ENCODE measurements at regions not wholly inside any gene's neighbourhood (a gene's known extent, or its start where the extent isn't known, plus 50 kb on each side); places are given as distances from the start of the nearest gene placed in this dataset.

DNA sequence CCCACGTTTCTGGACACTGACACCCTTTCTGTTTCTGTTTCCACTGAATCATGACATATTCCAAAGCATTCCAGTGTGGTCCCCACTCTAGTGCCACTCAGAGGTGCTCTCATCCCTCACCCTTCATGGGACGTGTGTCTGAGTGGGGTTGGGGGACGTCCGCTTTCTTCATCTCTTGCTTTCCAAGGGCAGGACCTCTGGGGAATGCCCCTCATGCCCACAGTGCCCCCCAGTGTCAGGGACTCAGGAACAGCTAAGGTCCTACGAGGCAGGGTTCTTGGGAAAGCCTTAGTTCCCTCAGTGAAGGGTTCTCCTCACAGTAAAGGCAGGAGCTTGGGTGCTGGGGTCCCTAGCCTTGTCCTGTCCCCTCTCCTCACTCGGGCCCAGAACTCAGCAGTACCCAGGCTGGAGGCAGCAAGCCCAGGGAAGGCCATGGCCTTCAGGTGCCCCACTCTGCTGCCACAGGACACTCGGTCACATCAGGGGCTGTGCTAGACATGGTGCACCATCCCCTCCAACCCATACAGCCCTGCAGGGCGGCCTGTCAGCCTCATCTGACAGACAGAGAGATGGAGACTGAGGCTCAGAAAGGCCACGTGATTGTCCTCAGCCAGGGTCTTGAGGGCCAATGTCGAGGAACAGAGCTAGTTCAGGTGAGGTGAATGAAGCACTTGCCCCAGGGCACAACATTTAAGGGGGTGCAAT, 261.0 kb downstream of the TLE3 start:
- H3K4me1 ChIP-seq (ENCODE audit: control insufficient read depth in 5 of 5, insufficient read depth in 5 of 5, low read length in 5 of 5) = peaks cover 0 to 3% (median 0%) of the 10 kb centered on the region in 5 donors
- H3K27me3 ChIP-seq (ENCODE audit: control insufficient read depth in 5 of 5, insufficient read depth in 4 of 5, low read length in 5 of 5) = peaks cover 0 to 3% (median 3%) of the 10 kb centered on the region in 5 donors
- H3K9ac ChIP-seq (ENCODE audit: low read length in 5 of 5) = no peak overlapping the region
- H3K4me3 ChIP-seq (ENCODE audit: low read depth in 1 of 5, low read length in 5 of 5) = no peak overlapping the region
- no peaks in the 10 kb centered on the region for H3K36me3 ChIP-seq (ENCODE audit: control insufficient read depth in 5 of 5, insufficient read depth in 5 of 5, low read length in 5 of 5)
- H3K27ac ChIP-seq (ENCODE audit: low read depth, low read length) = no peak overlapping the region
- no peaks in the 10 kb centered on the region for H3K9me3 ChIP-seq (ENCODE audit: control insufficient read depth in 5 of 5, low read length in 5 of 5)

DNA sequence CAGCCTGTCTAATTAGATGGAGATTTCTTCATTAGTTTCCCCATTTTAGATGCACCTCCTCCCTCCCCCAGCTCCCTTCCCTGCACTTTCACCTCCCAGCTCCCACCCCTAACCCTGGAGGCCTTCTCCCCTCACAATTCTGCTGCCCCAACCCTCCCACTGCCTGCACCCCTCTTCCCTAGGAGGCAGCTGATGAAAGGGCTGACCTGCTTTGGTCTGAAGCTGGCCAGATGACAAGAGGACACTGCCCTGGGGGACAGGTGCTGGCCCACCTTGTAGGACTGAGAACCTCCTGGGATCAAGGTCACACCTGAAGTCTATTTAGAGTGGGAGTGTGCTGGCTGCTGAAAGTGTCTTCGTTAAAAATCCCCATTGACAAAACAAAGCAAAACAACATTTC, 259.4 kb downstream of the TLE3 start:
- Histone ChIP-seq H3K27ac (ENCODE audit: low read depth, low read length) (no peak overlapping the region), H3K36me3 (ENCODE audit: control insufficient read depth in 5 of 5, insufficient read depth in 5 of 5, low read length in 5 of 5) (no peaks in the 10 kb centered on the region), H3K4me3 (ENCODE audit: low read depth in 1 of 5, low read length in 5 of 5) (no peak overlapping the region), H3K27me3 (ENCODE audit: control insufficient read depth in 5 of 5, insufficient read depth in 4 of 5, low read length in 5 of 5) (peaks cover 3 to 13% (median 6%) of the 10 kb centered on the region in 5 donors), H3K4me1 (ENCODE audit: control insufficient read depth in 5 of 5, insufficient read depth in 5 of 5, low read length in 5 of 5) (peaks cover 0 to 3% (median 0%) of the 10 kb centered on the region in 5 donors), H3K9ac (ENCODE audit: low read length in 5 of 5) (no peak overlapping the region), H3K9me3 (ENCODE audit: control insufficient read depth in 5 of 5, low read length in 5 of 5) (no peaks in the 10 kb centered on the region)

DNA sequence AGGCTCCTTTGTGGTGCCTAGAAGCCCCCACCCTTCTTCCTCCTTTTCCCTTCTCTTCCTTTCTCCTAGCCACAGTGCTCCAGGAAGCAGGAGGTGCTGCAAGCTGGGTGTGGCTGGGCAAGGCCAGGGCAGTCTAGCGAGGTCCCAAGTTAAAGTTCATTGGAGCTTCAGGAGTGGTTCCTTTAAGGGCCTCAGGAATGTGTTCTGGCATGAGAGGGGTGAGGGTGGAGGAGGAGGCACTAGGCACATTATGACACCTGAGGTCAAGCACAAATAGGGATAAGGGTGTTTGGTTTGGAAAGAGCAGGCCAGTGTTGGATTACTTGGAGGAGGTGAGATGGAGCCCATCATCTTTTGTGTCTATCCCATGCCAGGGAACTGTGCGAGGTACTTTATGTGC, 258.7 kb downstream of the TLE3 start:
- Histone ChIP-seq H3K27me3 (ENCODE audit: control insufficient read depth in 5 of 5, insufficient read depth in 4 of 5, low read length in 5 of 5) (peaks cover 6 to 14% (median 6%) of the 10 kb centered on the region in 5 donors), H3K9ac (ENCODE audit: low read length in 5 of 5) (no peak overlapping the region), H3K9me3 (ENCODE audit: control insufficient read depth in 5 of 5, low read length in 5 of 5) (no peaks in the 10 kb centered on the region), H3K36me3 (ENCODE audit: control insufficient read depth in 5 of 5, insufficient read depth in 5 of 5, low read length in 5 of 5) (no peaks in the 10 kb centered on the region), H3K4me1 (ENCODE audit: control insufficient read depth in 5 of 5, insufficient read depth in 5 of 5, low read length in 5 of 5) (peaks cover 0 to 3% (median 0%) of the 10 kb centered on the region in 5 donors), H3K27ac (ENCODE audit: low read depth, low read length) (no peak overlapping the region), H3K4me3 (ENCODE audit: low read depth in 1 of 5, low read length in 5 of 5) (no peak overlapping the region)

DNA sequence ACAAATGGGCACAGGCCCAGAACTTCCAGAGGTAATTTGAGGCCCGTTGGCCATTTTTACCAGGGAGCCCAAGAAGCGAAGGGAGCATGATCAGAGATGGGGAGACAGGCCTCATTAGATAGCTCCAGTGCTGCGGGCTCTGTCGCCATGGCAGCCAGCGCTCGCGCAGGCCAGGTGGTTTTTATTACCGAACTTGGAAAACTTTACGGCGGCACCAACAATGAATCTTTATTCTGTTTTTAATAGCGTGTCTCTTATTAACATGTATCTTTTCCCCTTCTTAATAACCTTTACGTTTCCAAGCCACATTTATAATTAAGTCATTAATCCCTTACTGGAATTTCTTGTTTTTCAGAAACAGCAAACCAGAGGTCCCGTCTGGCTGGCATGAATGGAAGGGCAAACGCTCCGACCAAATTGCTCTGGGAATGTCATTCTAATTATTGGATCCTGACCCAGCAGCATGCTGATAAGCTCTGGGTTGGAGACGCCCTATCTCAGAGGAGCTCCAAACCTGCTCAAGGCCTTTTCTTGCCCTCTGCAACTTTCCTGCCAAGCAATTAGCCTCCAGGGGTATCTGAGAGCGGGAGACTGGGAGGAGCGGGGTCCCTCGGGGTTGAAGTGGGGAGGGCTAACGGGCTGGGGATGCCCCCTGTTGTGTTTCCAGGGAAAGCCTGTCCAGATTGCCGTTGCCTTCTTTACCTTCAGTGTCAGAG, 256.4 kb downstream of the TLE3 start:
- Histone ChIP-seq H3K27me3 (ENCODE audit: control insufficient read depth in 5 of 5, insufficient read depth in 4 of 5, low read length in 5 of 5) (peaks cover 4 to 14% (median 9%) of the 10 kb centered on the region in 5 donors), H3K9ac (ENCODE audit: low read length in 5 of 5) (no peak overlapping the region), H3K4me1 (ENCODE audit: control insufficient read depth in 5 of 5, insufficient read depth in 5 of 5, low read length in 5 of 5) (peaks cover 0 to 3% (median 0%) of the 10 kb centered on the region in 5 donors), H3K27ac (ENCODE audit: low read depth, low read length) (no peak overlapping the region), H3K9me3 (ENCODE audit: control insufficient read depth in 5 of 5, low read length in 5 of 5) (no peaks in the 10 kb centered on the region), H3K4me3 (ENCODE audit: low read depth in 1 of 5, low read length in 5 of 5) (no peak overlapping the region), H3K36me3 (ENCODE audit: control insufficient read depth in 5 of 5, insufficient read depth in 5 of 5, low read length in 5 of 5) (no peaks in the 10 kb centered on the region)

DNA sequence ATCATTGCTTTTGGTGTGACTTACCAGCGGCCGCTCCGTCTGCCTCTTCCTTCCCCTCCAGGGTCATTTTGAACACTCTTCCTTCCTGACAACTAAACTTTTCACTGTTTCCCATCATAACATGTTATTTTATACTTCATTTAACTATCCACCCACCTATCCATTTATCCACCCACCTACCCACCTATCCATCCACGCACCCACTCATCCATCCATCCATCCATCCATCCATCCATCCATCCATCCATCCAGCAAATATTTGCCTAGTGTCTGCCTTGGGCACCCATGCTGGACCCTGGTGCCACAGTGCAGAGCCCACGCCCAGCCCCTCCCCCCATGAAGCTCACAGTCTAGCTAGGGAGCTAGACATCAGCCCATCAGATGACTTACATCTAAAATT, 254.9 kb downstream of the TLE3 start:
- Histone ChIP-seq H3K9ac (ENCODE audit: low read length in 5 of 5) (no peak overlapping the region), H3K27ac (ENCODE audit: low read depth, low read length) (no peak overlapping the region), H3K4me3 (ENCODE audit: low read depth in 1 of 5, low read length in 5 of 5) (no peak overlapping the region), H3K27me3 (ENCODE audit: control insufficient read depth in 5 of 5, insufficient read depth in 4 of 5, low read length in 5 of 5) (peaks cover 3 to 14% (median 9%) of the 10 kb centered on the region in 5 donors), H3K36me3 (ENCODE audit: control insufficient read depth in 5 of 5, insufficient read depth in 5 of 5, low read length in 5 of 5) (no peaks in the 10 kb centered on the region), H3K9me3 (ENCODE audit: control insufficient read depth in 5 of 5, low read length in 5 of 5) (peaks cover 0 to 5% (median 0%) of the 10 kb centered on the region in 5 donors), H3K4me1 (ENCODE audit: control insufficient read depth in 5 of 5, insufficient read depth in 5 of 5, low read length in 5 of 5) (peaks cover 0 to 3% (median 0%) of the 10 kb centered on the region in 5 donors)

DNA sequence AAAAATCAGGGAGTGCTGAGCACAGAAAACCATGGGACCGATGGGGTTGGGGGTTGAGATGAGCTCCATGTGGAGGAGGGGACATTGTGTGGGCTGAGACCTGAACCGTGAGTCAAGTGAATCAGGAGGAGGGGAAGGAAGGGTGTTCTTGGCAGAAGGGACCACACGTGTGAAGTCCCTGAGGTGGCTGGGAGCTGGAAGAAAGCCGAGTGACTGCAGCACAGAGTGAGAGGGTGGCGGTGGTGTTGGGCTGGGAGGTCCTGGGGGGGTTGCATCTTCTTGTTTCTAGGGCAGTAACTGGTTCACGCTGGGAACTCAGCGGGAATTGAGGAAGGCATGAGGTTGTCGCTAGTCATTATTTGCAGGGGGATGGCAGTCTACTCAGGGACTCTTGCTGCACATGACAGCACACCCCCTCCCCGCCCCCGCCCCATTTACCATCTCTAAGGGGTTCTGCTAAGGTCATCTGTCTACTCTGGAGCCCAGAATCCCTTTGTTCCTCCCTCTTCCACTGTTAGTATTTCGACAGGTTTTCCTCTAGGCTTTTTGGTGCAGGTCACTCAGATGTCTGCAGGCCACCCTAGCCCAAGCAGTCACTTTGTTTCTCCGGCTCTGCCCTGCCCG, 254.3 kb downstream of the TLE3 start:
- H3K4me1 ChIP-seq (ENCODE audit: control insufficient read depth in 5 of 5, insufficient read depth in 5 of 5, low read length in 5 of 5) = peaks cover 0 to 3% (median 0%) of the 10 kb centered on the region in 5 donors
- peaks cover 3 to 14% (median 11%) of the 10 kb centered on the region in 5 donors for H3K27me3 ChIP-seq (ENCODE audit: control insufficient read depth in 5 of 5, insufficient read depth in 4 of 5, low read length in 5 of 5)
- H3K27ac ChIP-seq (ENCODE audit: low read depth, low read length) = no peak overlapping the region
- peaks cover 0 to 5% (median 0%) of the 10 kb centered on the region in 5 donors for H3K9me3 ChIP-seq (ENCODE audit: control insufficient read depth in 5 of 5, low read length in 5 of 5)
- H3K36me3 ChIP-seq (ENCODE audit: control insufficient read depth in 5 of 5, insufficient read depth in 5 of 5, low read length in 5 of 5) = no peaks in the 10 kb centered on the region
- no peak overlapping the region for H3K9ac ChIP-seq (ENCODE audit: low read length in 5 of 5)
- H3K4me3 ChIP-seq (ENCODE audit: low read depth in 1 of 5, low read length in 5 of 5) = no peak overlapping the region

DNA sequence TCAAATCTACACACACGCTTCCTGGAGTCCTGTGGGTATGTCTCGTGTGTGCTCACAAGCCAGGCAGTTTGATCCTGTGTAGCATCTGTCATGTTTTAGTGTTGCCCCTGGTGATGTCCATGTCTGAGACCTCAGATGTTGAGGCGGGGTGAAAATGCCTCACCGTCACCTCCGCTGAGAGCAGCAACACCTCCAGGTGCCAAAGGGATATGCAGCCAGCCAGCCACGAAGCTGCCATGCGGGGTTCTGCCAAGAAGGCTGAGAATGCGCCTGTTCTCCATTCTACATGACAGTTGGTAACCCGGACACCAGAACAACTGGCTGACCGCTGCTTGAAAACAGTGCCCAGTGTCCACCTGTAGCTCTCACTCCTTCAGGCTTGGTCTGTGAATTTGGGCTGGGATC, 253.8 kb downstream of the TLE3 start:
- Histone ChIP-seq H3K4me3 (ENCODE audit: low read depth in 1 of 5, low read length in 5 of 5) (no peak overlapping the region), H3K27ac (ENCODE audit: low read depth, low read length) (no peak overlapping the region), H3K4me1 (ENCODE audit: control insufficient read depth in 5 of 5, insufficient read depth in 5 of 5, low read length in 5 of 5) (peaks cover 0 to 3% (median 0%) of the 10 kb centered on the region in 5 donors), H3K9me3 (ENCODE audit: control insufficient read depth in 5 of 5, low read length in 5 of 5) (peaks cover 0 to 5% (median 0%) of the 10 kb centered on the region in 5 donors), H3K36me3 (ENCODE audit: control insufficient read depth in 5 of 5, insufficient read depth in 5 of 5, low read length in 5 of 5) (no peaks in the 10 kb centered on the region), H3K27me3 (ENCODE audit: control insufficient read depth in 5 of 5, insufficient read depth in 4 of 5, low read length in 5 of 5) (peaks cover 3 to 18% (median 11%) of the 10 kb centered on the region in 5 donors), H3K9ac (ENCODE audit: low read length in 5 of 5) (no peak overlapping the region)

DNA sequence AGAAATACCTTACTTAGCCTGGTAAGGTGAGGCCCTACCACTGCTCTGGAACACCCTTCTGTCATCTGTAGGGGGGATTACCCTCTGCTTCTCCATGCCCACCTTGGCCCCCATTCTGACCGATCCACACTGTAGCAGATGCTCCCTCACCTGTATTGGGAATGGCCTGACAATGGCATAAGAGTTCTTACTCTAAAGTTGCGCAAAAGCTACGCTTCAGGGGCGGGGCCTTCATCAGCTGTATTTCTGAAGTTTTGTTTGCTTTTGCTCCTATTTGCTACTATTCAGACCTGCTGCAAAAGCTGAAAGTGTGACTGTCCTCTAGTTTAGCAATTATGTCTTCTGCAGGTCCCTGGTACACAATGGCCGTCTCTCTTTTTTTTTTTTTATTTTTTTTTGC, 252.6 kb downstream of the TLE3 start:
- Histone ChIP-seq H3K27me3 (ENCODE audit: control insufficient read depth in 5 of 5, insufficient read depth in 4 of 5, low read length in 5 of 5) (peaks cover 3 to 18% (median 11%) of the 10 kb centered on the region in 5 donors), H3K9me3 (ENCODE audit: control insufficient read depth in 5 of 5, low read length in 5 of 5) (peaks cover 0 to 5% (median 0%) of the 10 kb centered on the region in 5 donors), H3K36me3 (ENCODE audit: control insufficient read depth in 5 of 5, insufficient read depth in 5 of 5, low read length in 5 of 5) (no peaks in the 10 kb centered on the region), H3K4me1 (ENCODE audit: control insufficient read depth in 5 of 5, insufficient read depth in 5 of 5, low read length in 5 of 5) (peaks cover 0 to 3% (median 0%) of the 10 kb centered on the region in 5 donors), H3K4me3 (ENCODE audit: low read depth in 1 of 5, low read length in 5 of 5) (no peak overlapping the region), H3K9ac (ENCODE audit: low read length in 5 of 5) (no peak overlapping the region), H3K27ac (ENCODE audit: low read depth, low read length) (no peak overlapping the region)

DNA sequence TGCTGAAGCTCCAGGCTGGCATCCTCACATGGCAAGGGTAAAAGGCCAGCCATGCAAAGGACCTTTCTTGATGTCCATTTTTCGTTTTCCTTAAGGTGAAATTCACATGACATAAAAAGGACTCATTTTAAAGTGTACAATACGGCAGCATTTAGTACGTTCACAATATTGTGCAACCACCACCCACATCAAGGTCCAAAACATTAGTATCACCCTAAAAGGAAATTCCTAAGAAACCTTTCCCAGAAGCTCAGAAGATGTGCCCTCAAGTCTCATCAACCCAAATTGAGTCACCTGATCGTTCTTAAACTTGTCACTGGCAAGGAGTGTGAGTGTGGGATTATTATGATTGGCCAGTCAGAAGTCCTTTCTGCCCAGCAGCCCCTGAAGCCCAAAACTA, 250.1 kb downstream of the TLE3 start:
- no peaks in the 10 kb centered on the region for H3K4me1 ChIP-seq (ENCODE audit: control insufficient read depth in 5 of 5, insufficient read depth in 5 of 5, low read length in 5 of 5)
- no peaks in the 10 kb centered on the region for H3K36me3 ChIP-seq (ENCODE audit: control insufficient read depth in 5 of 5, insufficient read depth in 5 of 5, low read length in 5 of 5)
- H3K27ac ChIP-seq (ENCODE audit: low read depth, low read length) = no peak overlapping the region
- H3K4me3 ChIP-seq (ENCODE audit: low read depth in 1 of 5, low read length in 5 of 5) = no peak overlapping the region
- peaks cover 0 to 5% (median 0%) of the 10 kb centered on the region in 5 donors for H3K9me3 ChIP-seq (ENCODE audit: control insufficient read depth in 5 of 5, low read length in 5 of 5)
- peaks cover 0 to 10% (median 8%) of the 10 kb centered on the region in 5 donors for H3K27me3 ChIP-seq (ENCODE audit: control insufficient read depth in 5 of 5, insufficient read depth in 4 of 5, low read length in 5 of 5)
- H3K9ac ChIP-seq (ENCODE audit: low read length in 5 of 5) = no peak overlapping the region

DNA sequence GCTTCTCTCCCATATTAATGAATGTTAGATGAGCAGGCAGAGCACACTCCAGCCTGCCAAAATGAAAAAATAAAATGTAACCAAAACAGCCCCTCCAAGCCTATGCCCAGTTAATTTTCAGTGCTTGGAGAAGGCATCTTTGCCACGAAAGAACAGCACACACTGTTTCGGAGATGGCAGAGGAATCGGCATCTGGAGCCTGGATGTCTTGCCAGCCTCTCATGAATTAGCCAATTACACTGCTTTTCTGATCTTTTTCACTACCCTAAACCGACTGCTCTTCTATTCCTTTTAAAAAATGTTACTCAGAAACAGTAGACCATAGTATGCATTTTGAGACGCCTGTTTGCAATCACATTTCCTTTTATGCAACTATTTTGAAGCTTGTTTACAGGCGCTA, 249.6 kb downstream of the TLE3 start:
- peaks cover 0 to 5% (median 0%) of the 10 kb centered on the region in 5 donors for H3K9me3 ChIP-seq (ENCODE audit: control insufficient read depth in 5 of 5, low read length in 5 of 5)
- H3K27ac ChIP-seq (ENCODE audit: low read depth, low read length) = no peak overlapping the region
- H3K4me1 ChIP-seq (ENCODE audit: control insufficient read depth in 5 of 5, insufficient read depth in 5 of 5, low read length in 5 of 5) = no peaks in the 10 kb centered on the region
- H3K36me3 ChIP-seq (ENCODE audit: control insufficient read depth in 5 of 5, insufficient read depth in 5 of 5, low read length in 5 of 5) = no peaks in the 10 kb centered on the region
- H3K9ac ChIP-seq (ENCODE audit: low read length in 5 of 5) = no peak overlapping the region
- no peak overlapping the region for H3K4me3 ChIP-seq (ENCODE audit: low read depth in 1 of 5, low read length in 5 of 5)
- peaks cover 0 to 10% (median 5%) of the 10 kb centered on the region in 5 donors for H3K27me3 ChIP-seq (ENCODE audit: control insufficient read depth in 5 of 5, insufficient read depth in 4 of 5, low read length in 5 of 5)
